ENCODE measurements at regions not wholly inside any gene's neighbourhood (a gene's known extent, or its start where the extent isn't known, plus 50 kb on each side); places are given as distances from the start of the nearest gene placed in this dataset.

- intact Hi-C loops (cut with DNase I): no loop called here
- Histone ChIP-seq H3K4me3 (no peak overlapping the region), H3K36me3 (no peaks in the 10 kb centered on the region), H3K9me3 (peaks cover 0 to 4% (median 1%) of the 10 kb centered on the region in 4 donors), H3K27me3 (no peaks in the 10 kb centered on the region), H3K4me1 (no peaks in the 10 kb centered on the region), H3K27ac (no peak overlapping the region)
- DNase-seq: no peak
- TF ChIP-seq POLR2AphosphoS5 (IDR thresholded peaks at IDR 0.05): no peak
Measured at GRCh38 chr5:104987074-104987473, 1424.5 kb upstream of the NUDT12 start.

DNA sequence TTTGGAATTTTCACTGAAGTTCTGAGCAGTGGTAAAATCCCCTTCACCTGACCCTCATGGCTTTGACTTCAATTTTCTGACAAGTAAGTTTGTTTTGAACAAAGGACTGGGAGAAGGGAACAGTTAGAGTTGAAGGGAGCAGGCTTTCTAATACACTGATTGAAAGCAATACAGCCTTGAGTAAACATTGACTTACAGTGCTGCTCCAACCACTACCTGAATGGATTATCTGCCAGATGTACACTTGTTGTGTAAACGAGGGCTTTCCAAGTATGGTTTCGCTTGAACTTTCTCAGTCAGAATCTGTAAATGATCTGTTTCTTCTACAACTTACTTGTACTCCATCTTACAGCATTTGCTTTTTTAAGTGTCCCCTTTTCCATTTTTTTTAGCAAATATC, 1414.9 kb upstream of the NUDT12 start:
- no peaks in the 10 kb centered on the region for H3K4me1 ChIP-seq
- no peak for DNase-seq
- intact Hi-C loops (cut with DNase I): no loop called here
- H3K27ac ChIP-seq: no peak overlapping the region
- no peak overlapping the region for H3K4me3 ChIP-seq
- TF ChIP-seq CTCF (IDR thresholded peaks at IDR 0.05): no peak
- TF ChIP-seq POLR2A (IDR thresholded peaks at IDR 0.05): no peak
- no peak for TF ChIP-seq POLR2AphosphoS5 (IDR thresholded peaks at IDR 0.05)
- no peaks in the 10 kb centered on the region for H3K9me3 ChIP-seq
- WGBS, 2 donors: 13 to 63% methylated on average over 2 of the region's 2 CpGs
- H3K36me3 ChIP-seq: no peaks in the 10 kb centered on the region
- H3K27me3 ChIP-seq: no peaks in the 10 kb centered on the region

DNA sequence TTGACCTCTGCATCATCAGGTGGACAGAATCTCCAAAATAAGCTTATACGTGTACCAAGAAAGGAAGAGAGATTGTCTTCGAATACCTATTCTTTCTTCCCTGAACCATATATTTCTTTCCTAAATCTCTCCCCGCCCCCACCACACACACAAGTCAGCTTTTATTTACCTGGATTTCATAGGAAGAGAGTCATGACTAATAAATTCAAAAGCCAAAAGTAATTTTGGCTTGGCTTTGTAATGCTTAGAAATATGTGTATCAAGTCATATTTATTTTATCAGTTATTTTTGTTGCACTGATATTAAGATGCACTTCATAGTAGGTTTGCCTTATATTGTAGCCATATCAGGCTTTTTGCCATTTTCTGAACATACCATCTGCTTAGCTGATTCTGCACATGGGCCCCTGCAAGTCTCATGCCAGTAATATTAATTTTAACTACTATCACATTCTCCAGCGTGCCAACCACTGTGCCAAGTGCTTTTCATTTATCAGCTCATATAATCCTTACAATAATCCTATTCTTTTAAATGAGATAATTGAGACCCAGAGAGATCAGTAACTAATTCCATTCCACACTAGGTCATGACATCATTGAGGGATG, 1405.3 kb upstream of the NUDT12 start:
- intact Hi-C loops (cut with DNase I): no loop called here
- Histone ChIP-seq H3K4me3 (no peak overlapping the region), H3K27me3 (no peaks in the 10 kb centered on the region), H3K9me3 (no peaks in the 10 kb centered on the region), H3K4me1 (no peaks in the 10 kb centered on the region), H3K36me3 (no peaks in the 10 kb centered on the region), H3K27ac (no peak overlapping the region)
- TF ChIP-seq POLR2A (IDR thresholded peaks at IDR 0.05): no peak
- no peak for TF ChIP-seq CTCF (IDR thresholded peaks at IDR 0.05)
- TF ChIP-seq POLR2AphosphoS5 (IDR thresholded peaks at IDR 0.05): no peak
- no peak for TF ChIP-seq EP300 (IDR thresholded peaks at IDR 0.05)
- no peak for DNase-seq
- WGBS, 2 donors: 87 to 93% methylated on average over 4 of the region's 4 CpGs

DNA sequence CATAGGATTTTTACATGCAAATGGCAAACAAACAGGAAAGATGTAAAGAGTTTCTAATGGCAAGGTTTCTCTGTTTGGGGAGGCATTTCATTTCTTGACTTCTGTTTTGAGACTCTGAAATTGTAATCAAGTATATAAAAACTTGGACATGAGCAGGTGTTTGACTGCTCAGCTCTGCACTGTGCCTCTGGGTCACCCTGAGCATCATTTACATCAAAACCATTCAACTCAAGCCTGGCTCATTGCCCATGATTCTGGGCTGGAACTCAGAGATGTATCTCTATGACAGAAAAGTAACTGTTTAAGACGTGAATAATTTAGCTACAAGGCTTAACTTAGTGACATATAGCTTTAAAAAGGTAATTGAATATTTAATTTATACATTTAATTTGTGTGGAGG, 1402.4 kb upstream of the NUDT12 start:
- DNase-seq: no peak
- intact Hi-C loops (cut with DNase I): no loop called here
- 70 to 87% methylated on average over 1 of the region's 1 CpG for WGBS, 2 donors

GRCh38 chr5:104955479-104955878, 1392.9 kb upstream of the NUDT12 start:
- H3K4me1 ChIP-seq: no peaks in the 10 kb centered on the region
- no peak for DNase-seq
- no peak overlapping the region for H3K4me3 ChIP-seq
- TF ChIP-seq CTCF (IDR thresholded peaks at IDR 0.05): no peak
- TF ChIP-seq POLR2AphosphoS5 (IDR thresholded peaks at IDR 0.05): no peak
- TF ChIP-seq EP300 (IDR thresholded peaks at IDR 0.05): no peak
- TF ChIP-seq POLR2A (IDR thresholded peaks at IDR 0.05): no peak
- no peaks in the 10 kb centered on the region for H3K27me3 ChIP-seq
- 49 to 67% methylated on average over 2 of the region's 2 CpGs for WGBS, 2 donors
- intact Hi-C loops (cut with DNase I): no loop called here
- H3K27ac ChIP-seq: no peak overlapping the region
- H3K36me3 ChIP-seq: no peaks in the 10 kb centered on the region
- peaks cover 0 to 3% (median 0%) of the 10 kb centered on the region in 4 donors for H3K9me3 ChIP-seq

More for the DNA sequence above, 1402.4 kb upstream of the NUDT12 start:
- Histone ChIP-seq H3K9me3 (peaks cover 0 to 3% (median 0%) of the 10 kb centered on the region in 4 donors), H3K27me3 (no peaks in the 10 kb centered on the region), H3K4me3 (no peak overlapping the region), H3K4me1 (no peaks in the 10 kb centered on the region), H3K27ac (no peak overlapping the region), H3K36me3 (no peaks in the 10 kb centered on the region)
- no peak for TF ChIP-seq CTCF (IDR thresholded peaks at IDR 0.05)
- no peak for TF ChIP-seq EP300 (IDR thresholded peaks at IDR 0.05)
- TF ChIP-seq POLR2AphosphoS5 (IDR thresholded peaks at IDR 0.05): no peak
- TF ChIP-seq POLR2A (IDR thresholded peaks at IDR 0.05): no peak

Data from sigmoid colon (tissue), 6 donors.